ENCODE measurements at regions not wholly inside any gene's neighbourhood (a gene's known extent, or its start where the extent isn't known, plus 50 kb on each side); places are given as distances from the start of the nearest gene placed in this dataset.

DNA sequence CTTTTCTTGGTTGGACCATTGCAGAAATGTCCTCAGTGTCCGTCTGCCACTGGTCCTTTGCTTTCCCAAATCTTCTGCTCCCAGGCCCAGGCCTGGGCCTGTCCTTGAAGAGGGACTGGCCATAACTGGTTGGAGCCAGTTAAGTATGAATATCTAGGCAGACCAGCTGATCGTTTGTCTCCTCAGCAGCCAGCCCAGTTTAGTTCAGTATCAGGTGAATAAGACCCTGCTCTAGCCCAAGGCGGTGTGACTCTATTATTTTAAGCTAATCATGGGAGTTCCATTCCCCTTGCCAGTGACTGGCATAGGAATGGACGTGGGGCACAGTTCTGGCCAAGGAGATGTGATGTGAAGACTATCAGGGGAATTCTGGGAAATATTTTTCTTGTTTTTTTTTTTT, 73.9 kb upstream of the RASGRF1 start:
- TF ChIP-seq, protein P1, sequence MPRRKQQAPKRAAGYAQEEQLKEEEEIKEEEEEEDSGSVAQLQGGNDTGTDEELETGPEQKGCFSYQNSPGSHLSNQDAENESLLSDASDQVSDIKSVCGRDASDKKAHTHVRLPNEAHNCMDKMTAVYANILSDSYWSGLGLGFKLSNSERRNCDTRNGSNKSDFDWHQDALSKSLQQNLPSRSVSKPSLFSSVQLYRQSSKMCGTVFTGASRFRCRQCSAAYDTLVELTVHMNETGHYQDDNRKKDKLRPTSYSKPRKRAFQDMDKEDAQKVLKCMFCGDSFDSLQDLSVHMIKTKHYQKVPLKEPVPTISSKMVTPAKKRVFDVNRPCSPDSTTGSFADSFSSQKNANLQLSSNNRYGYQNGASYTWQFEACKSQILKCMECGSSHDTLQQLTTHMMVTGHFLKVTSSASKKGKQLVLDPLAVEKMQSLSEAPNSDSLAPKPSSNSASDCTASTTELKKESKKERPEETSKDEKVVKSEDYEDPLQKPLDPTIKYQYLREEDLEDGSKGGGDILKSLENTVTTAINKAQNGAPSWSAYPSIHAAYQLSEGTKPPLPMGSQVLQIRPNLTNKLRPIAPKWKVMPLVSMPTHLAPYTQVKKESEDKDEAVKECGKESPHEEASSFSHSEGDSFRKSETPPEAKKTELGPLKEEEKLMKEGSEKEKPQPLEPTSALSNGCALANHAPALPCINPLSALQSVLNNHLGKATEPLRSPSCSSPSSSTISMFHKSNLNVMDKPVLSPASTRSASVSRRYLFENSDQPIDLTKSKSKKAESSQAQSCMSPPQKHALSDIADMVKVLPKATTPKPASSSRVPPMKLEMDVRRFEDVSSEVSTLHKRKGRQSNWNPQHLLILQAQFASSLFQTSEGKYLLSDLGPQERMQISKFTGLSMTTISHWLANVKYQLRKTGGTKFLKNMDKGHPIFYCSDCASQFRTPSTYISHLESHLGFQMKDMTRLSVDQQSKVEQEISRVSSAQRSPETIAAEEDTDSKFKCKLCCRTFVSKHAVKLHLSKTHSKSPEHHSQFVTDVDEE (CRISPR knock-in tag; IDR thresholded peaks at IDR 0.05): no peak
- TF ChIP-seq, protein P2, sequence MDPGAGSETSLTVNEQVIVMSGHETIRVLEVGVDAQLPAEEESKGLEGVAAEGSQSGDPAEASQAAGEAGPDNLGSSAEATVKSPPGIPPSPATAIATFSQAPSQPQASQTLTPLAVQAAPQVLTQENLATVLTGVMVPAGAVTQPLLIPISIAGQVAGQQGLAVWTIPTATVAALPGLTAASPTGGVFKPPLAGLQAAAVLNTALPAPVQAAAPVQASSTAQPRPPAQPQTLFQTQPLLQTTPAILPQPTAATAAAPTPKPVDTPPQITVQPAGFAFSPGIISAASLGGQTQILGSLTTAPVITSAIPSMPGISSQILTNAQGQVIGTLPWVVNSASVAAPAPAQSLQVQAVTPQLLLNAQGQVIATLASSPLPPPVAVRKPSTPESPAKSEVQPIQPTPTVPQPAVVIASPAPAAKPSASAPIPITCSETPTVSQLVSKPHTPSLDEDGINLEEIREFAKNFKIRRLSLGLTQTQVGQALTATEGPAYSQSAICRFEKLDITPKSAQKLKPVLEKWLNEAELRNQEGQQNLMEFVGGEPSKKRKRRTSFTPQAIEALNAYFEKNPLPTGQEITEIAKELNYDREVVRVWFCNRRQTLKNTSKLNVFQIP (CRISPR knock-in tag; IDR thresholded peaks at IDR 0.05; ENCODE audit: borderline replicate concordance, low read depth): no peak
- TF ChIP-seq ZC3H10 (CRISPR knock-in tag; IDR thresholded peaks at IDR 0.05): no peak
- TF ChIP-seq, protein P3, sequence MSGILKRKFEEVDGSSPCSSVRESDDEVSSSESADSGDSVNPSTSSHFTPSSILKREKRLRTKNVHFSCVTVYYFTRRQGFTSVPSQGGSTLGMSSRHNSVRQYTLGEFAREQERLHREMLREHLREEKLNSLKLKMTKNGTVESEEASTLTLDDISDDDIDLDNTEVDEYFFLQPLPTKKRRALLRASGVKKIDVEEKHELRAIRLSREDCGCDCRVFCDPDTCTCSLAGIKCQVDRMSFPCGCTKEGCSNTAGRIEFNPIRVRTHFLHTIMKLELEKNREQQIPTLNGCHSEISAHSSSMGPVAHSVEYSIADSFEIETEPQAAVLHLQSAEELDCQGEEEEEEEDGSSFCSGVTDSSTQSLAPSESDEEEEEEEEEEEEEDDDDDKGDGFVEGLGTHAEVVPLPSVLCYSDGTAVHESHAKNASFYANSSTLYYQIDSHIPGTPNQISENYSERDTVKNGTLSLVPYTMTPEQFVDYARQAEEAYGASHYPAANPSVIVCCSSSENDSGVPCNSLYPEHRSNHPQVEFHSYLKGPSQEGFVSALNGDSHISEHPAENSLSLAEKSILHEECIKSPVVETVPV (CRISPR knock-in tag; IDR thresholded peaks at IDR 0.05): no peak
- no peak for TF ChIP-seq ESRRG (CRISPR knock-in tag; IDR thresholded peaks at IDR 0.05)
- TF ChIP-seq ZNF70 (CRISPR knock-in tag; IDR thresholded peaks at IDR 0.05): no peak
- no peak for TF ChIP-seq ZFP30 (CRISPR knock-in tag; IDR thresholded peaks at IDR 0.05)
- TF ChIP-seq PPARA (CRISPR knock-in tag; IDR thresholded peaks at IDR 0.05; ENCODE audit: borderline replicate concordance): no peak
- TF ChIP-seq SNAI2 (CRISPR knock-in tag; IDR thresholded peaks at IDR 0.05): no peak
- no peak for TF ChIP-seq TCF4 (CRISPR knock-in tag; IDR thresholded peaks at IDR 0.05; ENCODE audit: borderline replicate concordance)
- TF ChIP-seq GLIS3 (CRISPR knock-in tag; IDR thresholded peaks at IDR 0.05): no peak
- no peak for TF ChIP-seq ZNF565 (CRISPR knock-in tag; conservative IDR thresholded peaks at IDR 0.05; ENCODE audit: low read depth)
- no peak for TF ChIP-seq ZFP3 (CRISPR knock-in tag; IDR thresholded peaks at IDR 0.05)
- no peak for TF ChIP-seq CSDC2 (CRISPR knock-in tag; IDR thresholded peaks at IDR 0.05)
- TF ChIP-seq BACH2 (CRISPR knock-in tag; IDR thresholded peaks at IDR 0.05; ENCODE audit: borderline replicate concordance): no peak
- ATAC-seq: no peak

DNA sequence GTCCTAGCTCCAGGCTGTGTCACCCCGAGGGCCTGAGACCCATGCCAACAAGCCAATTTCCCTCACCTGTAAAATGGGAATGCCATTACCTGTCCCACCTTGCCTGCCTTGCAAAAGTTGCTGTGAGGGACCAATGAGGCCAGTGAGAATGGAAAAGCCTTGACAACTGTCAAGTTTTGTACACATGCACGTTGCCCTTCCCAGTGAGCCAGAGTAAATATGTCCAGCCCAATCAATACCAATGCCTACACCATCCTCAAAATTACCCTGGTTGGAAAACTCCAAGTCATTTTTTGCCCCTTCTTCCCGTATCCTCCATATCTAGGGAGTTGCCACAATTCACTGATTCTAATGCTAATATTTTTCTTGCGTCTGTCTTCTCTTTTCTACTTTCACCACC, 73.5 kb upstream of the RASGRF1 start:
- TF ChIP-seq ESRRG (CRISPR knock-in tag; IDR thresholded peaks at IDR 0.05): no peak
- TF ChIP-seq, protein P1 (CRISPR knock-in tag; IDR thresholded peaks at IDR 0.05): no peak
- TF ChIP-seq CSDC2 (CRISPR knock-in tag; IDR thresholded peaks at IDR 0.05): no peak
- no peak for TF ChIP-seq ZNF8 (CRISPR knock-in tag; IDR thresholded peaks at IDR 0.05)
- TF ChIP-seq ARNTL (CRISPR knock-in tag; IDR thresholded peaks at IDR 0.05; ENCODE audit: borderline replicate concordance, low read depth): no peak
- TF ChIP-seq ZNF70 (CRISPR knock-in tag; IDR thresholded peaks at IDR 0.05): no peak
- no peak for TF ChIP-seq ZFP3 (CRISPR knock-in tag; IDR thresholded peaks at IDR 0.05)
- ATAC-seq: no peak

DNA sequence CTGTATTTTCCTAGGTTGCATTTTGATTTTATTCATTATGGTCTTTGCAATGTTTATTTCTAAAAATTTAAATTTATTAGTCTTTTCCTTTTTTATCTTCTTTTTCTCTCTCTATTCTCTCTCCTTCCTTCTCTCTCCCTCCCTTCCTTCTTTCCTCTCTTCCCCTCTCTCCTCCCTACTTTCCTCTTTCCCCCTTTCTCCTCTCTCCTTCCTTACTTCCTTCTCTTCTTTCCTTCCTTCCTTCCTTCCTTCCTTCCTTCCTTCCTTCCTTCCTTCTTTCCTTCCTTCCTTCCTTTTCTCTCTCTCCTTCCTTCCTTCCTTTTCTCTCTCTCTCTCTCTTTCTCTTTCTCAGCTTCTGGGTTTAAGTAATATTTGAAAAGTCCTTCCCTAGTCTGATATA, 72.8 kb upstream of the RASGRF1 start:
- no peak for ATAC-seq
- TF ChIP-seq, protein P4, sequence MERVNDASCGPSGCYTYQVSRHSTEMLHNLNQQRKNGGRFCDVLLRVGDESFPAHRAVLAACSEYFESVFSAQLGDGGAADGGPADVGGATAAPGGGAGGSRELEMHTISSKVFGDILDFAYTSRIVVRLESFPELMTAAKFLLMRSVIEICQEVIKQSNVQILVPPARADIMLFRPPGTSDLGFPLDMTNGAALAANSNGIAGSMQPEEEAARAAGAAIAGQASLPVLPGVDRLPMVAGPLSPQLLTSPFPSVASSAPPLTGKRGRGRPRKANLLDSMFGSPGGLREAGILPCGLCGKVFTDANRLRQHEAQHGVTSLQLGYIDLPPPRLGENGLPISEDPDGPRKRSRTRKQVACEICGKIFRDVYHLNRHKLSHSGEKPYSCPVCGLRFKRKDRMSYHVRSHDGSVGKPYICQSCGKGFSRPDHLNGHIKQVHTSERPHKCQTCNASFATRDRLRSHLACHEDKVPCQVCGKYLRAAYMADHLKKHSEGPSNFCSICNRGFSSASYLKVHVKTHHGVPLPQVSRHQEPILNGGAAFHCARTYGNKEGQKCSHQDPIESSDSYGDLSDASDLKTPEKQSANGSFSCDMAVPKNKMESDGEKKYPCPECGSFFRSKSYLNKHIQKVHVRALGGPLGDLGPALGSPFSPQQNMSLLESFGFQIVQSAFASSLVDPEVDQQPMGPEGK (CRISPR knock-in tag; IDR thresholded peaks at IDR 0.05; ENCODE audit: borderline replicate concordance): no peak
- TF ChIP-seq ISL1 (CRISPR knock-in tag; IDR thresholded peaks at IDR 0.05): no peak
- TF ChIP-seq ARNTL (CRISPR knock-in tag; IDR thresholded peaks at IDR 0.05; ENCODE audit: borderline replicate concordance, low read depth): no peak
- no peak for TF ChIP-seq ZFP3 (CRISPR knock-in tag; IDR thresholded peaks at IDR 0.05)
- TF ChIP-seq, protein P3 (CRISPR knock-in tag; IDR thresholded peaks at IDR 0.05): no peak
- no peak for TF ChIP-seq ZNF8 (CRISPR knock-in tag; IDR thresholded peaks at IDR 0.05)
- TF ChIP-seq ESRRG (CRISPR knock-in tag; IDR thresholded peaks at IDR 0.05): no peak
- TF ChIP-seq PPARA (CRISPR knock-in tag; IDR thresholded peaks at IDR 0.05; ENCODE audit: borderline replicate concordance): no peak
- TF ChIP-seq TOX (CRISPR knock-in tag; IDR thresholded peaks at IDR 0.05; ENCODE audit: borderline replicate concordance): no peak
- no peak for TF ChIP-seq GLIS3 (CRISPR knock-in tag; IDR thresholded peaks at IDR 0.05)
- TF ChIP-seq ZNF70 (CRISPR knock-in tag; IDR thresholded peaks at IDR 0.05): no peak
- no peak for TF ChIP-seq SNAI2 (CRISPR knock-in tag; IDR thresholded peaks at IDR 0.05)
- TF ChIP-seq, protein P2 (CRISPR knock-in tag; IDR thresholded peaks at IDR 0.05; ENCODE audit: borderline replicate concordance, low read depth): no peak
- TF ChIP-seq BACH2 (CRISPR knock-in tag; IDR thresholded peaks at IDR 0.05; ENCODE audit: borderline replicate concordance): no peak
- TF ChIP-seq OSR1 (CRISPR knock-in tag; IDR thresholded peaks at IDR 0.05): no peak
